ENCODE measurements at regions not wholly inside any gene's neighbourhood (a gene's known extent, or its start where the extent isn't known, plus 50 kb on each side); places are given as distances from the start of the nearest gene placed in this dataset.

GRCh38 chr1:242876030-242876429 is 351.5 kb upstream of the PLD5 start:
- TF ChIP-seq, protein P1, sequence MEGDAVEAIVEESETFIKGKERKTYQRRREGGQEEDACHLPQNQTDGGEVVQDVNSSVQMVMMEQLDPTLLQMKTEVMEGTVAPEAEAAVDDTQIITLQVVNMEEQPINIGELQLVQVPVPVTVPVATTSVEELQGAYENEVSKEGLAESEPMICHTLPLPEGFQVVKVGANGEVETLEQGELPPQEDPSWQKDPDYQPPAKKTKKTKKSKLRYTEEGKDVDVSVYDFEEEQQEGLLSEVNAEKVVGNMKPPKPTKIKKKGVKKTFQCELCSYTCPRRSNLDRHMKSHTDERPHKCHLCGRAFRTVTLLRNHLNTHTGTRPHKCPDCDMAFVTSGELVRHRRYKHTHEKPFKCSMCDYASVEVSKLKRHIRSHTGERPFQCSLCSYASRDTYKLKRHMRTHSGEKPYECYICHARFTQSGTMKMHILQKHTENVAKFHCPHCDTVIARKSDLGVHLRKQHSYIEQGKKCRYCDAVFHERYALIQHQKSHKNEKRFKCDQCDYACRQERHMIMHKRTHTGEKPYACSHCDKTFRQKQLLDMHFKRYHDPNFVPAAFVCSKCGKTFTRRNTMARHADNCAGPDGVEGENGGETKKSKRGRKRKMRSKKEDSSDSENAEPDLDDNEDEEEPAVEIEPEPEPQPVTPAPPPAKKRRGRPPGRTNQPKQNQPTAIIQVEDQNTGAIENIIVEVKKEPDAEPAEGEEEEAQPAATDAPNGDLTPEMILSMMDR (IDR thresholded peaks at IDR 0.05), result no peak
- TF ChIP-seq POLR2A (IDR thresholded peaks at IDR 0.05), result no peak

Measured in breast epithelium (tissue), 3 donors.